Activated naive CD8-positive, alpha-beta T cell treated with anti-CD3 and anti-CD28 coated beads for 36 hours (primary cell): ENCODE measurements at regions not wholly inside any gene's neighbourhood (a gene's known extent, or its start where the extent isn't known, plus 50 kb on each side); places are given as distances from the start of the nearest gene placed in this dataset.
"Not testable (repeated sequence)": the region's sequence is repeated elsewhere in the genome, so short reads cannot be mapped to it uniquely, and the experiment has no call there.

ENCODE experiments used
- DNase-seq: peaks from one replicate; pipeline ENCODE4 v3.0.0; 2021
- H3K27ac Mint-ChIP-seq: one replicate; pipeline ENCODE4 v1.8.0; 2022; ENCODE audit warnings: mild to moderate bottlenecking, moderate library complexity, mixed read lengths
- H3K27me3 Mint-ChIP-seq: one replicate; pipeline ENCODE4 v1.8.0; 2022; ENCODE audit warnings: mild to moderate bottlenecking, mixed read lengths
- H3K36me3 Mint-ChIP-seq: one replicate; pipeline ENCODE4 v1.8.0; 2021; ENCODE audit warnings: mild to moderate bottlenecking, mixed read lengths
- H3K4me1 Mint-ChIP-seq: one replicate; pipeline ENCODE4 v1.8.0; 2021; ENCODE audit warnings: mixed read lengths
- H3K4me3 Mint-ChIP-seq: one replicate; pipeline ENCODE4 v1.8.0; 2022; ENCODE audit warnings: mild to moderate bottlenecking, moderate library complexity, mixed read lengths
- H3K9me3 Mint-ChIP-seq: one replicate; pipeline ENCODE4 v1.8.0; 2022; ENCODE audit warnings: mixed read lengths

DNA sequence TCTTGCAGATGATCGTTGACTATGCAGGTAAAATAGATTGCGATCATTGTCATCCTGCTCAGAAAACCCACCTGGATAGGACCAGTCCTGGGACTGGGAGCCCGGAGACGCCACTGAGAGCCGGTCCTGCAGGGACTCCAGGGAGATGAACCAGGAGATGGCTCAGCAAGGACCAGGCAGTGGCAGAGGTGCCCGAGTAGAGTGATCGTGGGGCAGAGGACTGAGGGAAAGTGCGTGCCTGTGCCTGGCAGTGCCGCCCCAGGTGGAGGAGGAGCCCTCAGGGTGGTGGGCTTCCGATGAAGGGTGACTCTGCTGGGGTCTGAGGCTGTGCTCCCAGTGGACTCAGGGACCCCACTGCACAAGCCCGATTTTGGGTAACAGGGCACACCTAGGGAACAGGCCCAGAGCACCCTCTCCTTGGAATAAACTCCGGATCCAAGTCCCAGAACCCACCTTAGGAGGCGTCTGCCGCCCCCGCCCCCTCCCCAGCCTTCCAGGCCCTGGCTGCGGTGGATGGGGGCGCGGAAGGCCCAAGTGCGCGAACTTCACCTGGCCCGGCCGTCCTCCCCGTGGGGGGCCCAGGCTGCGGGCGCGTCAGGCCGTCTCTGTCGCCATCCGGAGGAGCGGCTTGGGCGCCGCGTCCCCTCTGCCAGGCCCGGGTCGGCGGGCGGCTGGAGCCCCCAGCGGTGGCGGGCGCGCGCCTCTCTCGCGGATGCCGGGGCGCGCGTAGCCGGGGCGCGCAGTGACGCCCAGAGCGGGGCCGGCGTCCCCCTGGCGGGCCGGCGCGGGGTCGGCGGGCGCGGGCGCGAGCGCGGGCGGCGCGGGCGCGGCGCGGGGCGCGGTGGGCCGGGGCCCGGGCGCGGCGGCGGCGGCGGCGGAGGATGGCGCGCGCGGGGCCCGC lies 1338.8 kb downstream of the BRD1 start:
- Mint-ChIP-seq H3K9me3 (no peaks in the 10 kb centered on the region), H3K27me3 (peaks cover 73% of the 10 kb centered on the region), H3K27ac (no peak overlapping the region), H3K36me3 (no peaks in the 10 kb centered on the region), H3K4me1 (no peaks in the 10 kb centered on the region), H3K4me3 (no peak overlapping the region)
- no peak for DNase-seq

DNA sequence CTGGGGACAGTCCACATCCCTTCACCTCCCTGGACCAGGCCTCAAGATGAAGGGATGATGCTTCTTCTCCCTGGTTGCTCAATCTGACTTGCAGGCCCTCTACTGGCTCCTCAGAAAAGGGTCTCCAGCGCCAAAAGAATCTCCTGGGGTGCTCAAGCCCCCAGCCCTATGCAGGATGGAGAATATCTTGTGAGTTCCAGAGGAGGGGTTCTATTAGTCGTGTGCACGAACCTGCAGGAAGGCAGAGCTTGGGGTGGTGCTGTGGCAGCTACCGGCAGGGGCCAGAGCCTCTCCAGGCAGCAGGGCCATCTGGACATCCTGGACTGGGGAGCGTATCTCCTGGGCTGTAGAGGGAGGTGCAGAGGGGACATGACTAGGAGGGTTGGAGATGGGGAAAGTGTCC lies 1339.5 kb downstream of the BRD1 start:
- Mint-ChIP-seq H3K4me3 (no peak overlapping the region), H3K27ac (no peak overlapping the region), H3K27me3 (peaks cover 69% of the 10 kb centered on the region), H3K36me3 (no peaks in the 10 kb centered on the region), H3K4me1 (no peaks in the 10 kb centered on the region), H3K9me3 (no peaks in the 10 kb centered on the region)
- DNase-seq, result no peak

DNA sequence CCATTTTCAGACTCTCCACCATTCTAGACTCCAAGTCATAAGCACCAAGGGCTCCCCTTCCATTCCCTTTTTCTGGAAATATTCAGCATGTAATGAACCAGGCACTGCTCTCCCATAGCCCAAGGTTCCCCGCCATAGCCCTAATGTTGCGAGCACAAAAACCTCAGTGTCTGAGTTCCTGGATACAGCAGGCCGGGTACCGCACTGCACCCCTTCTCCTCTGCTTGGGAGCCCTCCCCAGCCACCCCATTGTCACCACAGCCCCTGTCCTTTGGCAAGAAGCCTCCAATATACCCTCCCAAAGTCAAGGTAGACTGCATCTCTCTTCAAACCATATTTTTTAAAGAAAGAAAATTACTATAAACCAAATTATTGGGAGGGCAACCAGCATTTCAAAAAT lies 1341.1 kb downstream of the BRD1 start:
- peaks cover 53% of the 10 kb centered on the region for H3K27me3 Mint-ChIP-seq
- H3K27ac Mint-ChIP-seq, result no peak overlapping the region
- H3K4me1 Mint-ChIP-seq, result no peaks in the 10 kb centered on the region
- H3K4me3 Mint-ChIP-seq, result no peak overlapping the region
- DNase-seq, result no peak
- H3K9me3 Mint-ChIP-seq, result no peaks in the 10 kb centered on the region
- no peaks in the 10 kb centered on the region for H3K36me3 Mint-ChIP-seq

DNA sequence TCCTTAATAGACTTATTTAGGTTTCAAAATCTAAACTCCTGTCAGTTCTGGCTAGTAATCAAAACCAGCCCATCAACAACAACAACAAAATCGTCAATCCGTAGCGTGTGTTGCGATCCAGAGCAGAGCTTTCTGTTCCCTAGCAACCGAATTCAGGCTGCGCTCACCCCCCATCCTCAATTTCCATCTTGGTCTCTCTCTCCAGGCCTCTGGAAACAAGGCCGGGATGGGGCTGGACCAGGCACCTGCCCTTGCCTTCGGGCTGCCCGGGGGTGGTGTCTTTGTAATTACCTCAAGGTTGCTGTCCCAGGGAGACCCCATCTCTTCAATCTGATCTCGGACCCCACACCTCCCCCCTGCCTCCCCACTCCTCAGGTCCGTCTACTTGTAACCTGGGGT lies 1341.5 kb downstream of the BRD1 start:
- no peak overlapping the region for H3K27ac Mint-ChIP-seq
- DNase-seq, result no peak
- no peaks in the 10 kb centered on the region for H3K36me3 Mint-ChIP-seq
- no peak overlapping the region for H3K4me3 Mint-ChIP-seq
- peaks cover 49% of the 10 kb centered on the region for H3K27me3 Mint-ChIP-seq
- no peaks in the 10 kb centered on the region for H3K4me1 Mint-ChIP-seq
- H3K9me3 Mint-ChIP-seq, result no peaks in the 10 kb centered on the region

DNA sequence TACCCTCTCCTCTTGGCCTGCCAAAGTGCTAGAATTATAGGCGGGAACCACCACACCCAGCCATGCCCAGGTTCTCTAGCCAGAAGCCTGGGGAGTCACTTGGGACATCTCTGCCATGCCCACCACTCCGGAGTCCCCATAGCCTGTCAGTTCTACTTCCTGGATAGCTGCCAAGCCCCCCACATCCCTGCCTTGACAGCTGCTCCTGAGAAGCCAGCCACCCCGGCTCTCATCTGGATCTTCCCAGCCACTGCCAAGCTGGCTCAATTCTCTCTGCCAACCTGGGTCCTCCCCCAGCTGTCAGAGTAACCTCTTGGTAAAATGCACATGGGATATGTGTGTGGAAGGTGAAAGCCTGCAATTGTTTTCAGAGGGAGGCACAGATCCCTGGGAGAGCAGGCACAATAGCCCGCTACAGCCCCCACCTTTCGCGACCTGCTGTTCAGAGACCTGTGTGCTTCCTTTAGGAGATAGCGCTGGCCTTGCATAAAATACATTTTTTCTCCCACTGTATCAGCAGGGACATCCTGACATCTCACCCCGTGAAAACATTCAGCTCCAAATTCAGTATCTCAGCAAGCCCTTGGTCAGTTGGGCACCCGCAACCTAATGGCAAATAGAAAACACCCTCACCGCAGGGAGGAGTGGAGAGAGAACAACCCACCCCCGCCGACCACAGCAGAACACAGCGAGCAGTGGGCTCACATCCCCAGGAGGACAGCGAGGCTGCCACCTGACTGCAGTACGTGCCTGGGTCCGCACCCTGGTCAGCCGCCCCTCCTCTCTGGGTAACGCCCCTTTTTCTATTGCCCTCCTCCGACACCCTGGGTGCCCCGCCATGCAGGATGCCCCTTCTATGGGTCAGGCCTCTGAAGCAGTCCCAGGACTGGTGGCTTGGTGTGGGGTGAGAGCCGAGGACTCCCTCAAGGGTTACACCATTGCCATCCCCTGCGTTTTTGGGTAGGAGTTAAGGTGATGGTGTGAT lies 1342.2 kb downstream of the BRD1 start:
- H3K27me3 Mint-ChIP-seq, result peaks cover 42% of the 10 kb centered on the region
- H3K27ac Mint-ChIP-seq, result no peak overlapping the region
- H3K36me3 Mint-ChIP-seq, result no peaks in the 10 kb centered on the region
- H3K4me1 Mint-ChIP-seq, result no peaks in the 10 kb centered on the region
- no peaks in the 10 kb centered on the region for H3K9me3 Mint-ChIP-seq
- H3K4me3 Mint-ChIP-seq, result no peak overlapping the region
- DNase-seq, result no peak

DNA sequence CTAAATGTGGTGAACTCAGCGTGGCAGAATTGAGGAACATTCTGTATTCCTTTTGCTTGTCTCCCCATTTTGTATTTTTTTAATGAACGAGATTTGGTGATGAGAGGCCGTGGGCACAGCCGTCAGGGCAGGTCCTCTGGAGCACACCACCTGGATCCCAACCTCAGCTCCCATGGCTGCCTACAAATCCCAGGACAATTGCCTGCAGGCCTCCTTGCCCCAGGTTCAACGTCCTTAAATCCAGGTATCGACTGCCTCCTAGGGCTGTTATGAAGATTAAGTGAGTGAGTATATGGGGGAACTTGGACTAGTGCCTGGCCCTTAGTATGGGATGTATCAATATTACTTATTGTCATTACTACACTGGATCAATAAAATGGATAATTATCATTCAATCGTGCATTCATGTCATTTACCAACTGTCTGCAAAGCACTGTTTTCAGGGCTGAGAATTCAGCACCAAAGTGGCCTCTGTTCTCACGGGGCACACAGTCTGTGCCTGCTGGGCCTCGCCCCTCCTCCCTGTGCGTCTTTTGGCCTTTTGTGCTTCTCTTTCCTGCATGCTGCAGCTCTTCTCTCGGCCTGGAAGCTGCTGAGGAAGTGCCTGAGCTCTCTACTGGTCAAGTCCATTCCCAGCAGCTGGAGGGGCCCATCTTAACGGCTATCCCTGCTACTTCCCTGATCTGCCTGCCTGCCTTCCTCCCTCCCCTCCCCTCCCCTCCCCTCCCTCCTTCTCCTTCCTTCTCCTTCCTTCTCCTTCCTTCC lies 1343.7 kb downstream of the BRD1 start:
- DNase-seq, result no peak
- H3K27ac Mint-ChIP-seq, result no peak overlapping the region
- no peaks in the 10 kb centered on the region for H3K36me3 Mint-ChIP-seq
- no peak overlapping the region for H3K4me3 Mint-ChIP-seq
- peaks cover 37% of the 10 kb centered on the region for H3K27me3 Mint-ChIP-seq
- H3K9me3 Mint-ChIP-seq, result no peaks in the 10 kb centered on the region
- no peaks in the 10 kb centered on the region for H3K4me1 Mint-ChIP-seq

DNA sequence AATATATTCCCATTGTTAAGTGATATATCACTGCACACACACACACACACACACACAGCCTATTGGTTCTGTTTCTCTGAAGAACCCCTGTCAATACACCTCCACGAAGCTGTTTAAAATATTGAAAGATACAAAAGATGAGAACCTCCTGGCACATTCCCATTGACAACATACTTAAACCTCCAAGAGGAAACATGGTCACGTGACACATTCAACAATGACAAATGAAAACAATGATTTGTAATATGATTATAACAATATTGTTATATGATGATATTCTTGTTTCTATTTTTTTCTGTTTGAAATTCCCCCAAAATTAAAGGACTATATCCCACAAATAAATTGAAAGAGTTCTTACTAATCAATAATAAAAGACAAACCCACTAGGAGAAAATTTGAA lies 1344.9 kb downstream of the BRD1 start:
- Mint-ChIP-seq H3K27me3 (peaks cover 25% of the 10 kb centered on the region), H3K27ac (no peak overlapping the region), H3K4me3 (no peak overlapping the region), H3K4me1 (no peaks in the 10 kb centered on the region), H3K9me3 (no peaks in the 10 kb centered on the region), H3K36me3 (no peaks in the 10 kb centered on the region)
- no peak for DNase-seq

DNA sequence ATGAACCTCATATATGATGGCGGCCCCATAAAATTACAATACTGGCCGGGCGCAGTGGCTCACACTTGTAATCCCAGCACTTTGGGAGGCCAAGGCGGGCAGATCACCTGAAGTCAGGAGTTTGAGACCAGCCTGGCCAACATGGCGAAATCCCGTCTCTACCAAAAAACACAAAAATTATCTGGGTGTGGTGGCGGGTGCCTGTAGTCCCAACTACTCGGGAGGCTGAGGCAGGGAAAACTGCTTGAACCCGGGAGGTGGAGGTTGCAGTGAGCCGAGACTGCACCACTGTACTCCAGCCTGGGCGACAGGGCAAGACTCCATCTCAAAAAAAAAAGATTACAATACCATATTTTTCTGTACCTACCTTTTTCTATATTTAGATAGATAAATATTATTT lies 1345.5 kb downstream of the BRD1 start:
- H3K27ac Mint-ChIP-seq, H3K4me1 Mint-ChIP-seq, DNase-seq, H3K9me3 Mint-ChIP-seq, H3K36me3 Mint-ChIP-seq, H3K4me3 Mint-ChIP-seq: not testable (repeated sequence)
- peaks cover 19% of the 10 kb centered on the region for H3K27me3 Mint-ChIP-seq

DNA sequence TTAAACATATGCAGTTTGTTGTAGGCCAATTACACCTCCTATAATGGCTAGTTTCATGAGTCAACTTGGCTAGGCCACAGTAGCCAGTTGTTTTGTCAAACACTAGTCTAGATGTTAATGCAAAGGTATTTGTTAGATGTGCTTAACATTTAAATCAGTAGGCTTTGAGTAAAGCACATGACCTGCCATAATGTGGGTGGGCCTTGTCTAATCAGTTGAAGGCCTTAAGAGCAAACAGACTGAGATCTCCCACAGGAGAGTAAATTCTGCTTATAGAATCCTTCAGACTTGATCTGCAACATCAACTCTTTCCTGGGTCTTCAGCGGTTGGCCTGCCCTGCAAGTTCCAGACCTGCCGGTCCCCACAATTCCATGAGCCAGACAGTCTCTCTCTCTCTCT lies 1345.9 kb downstream of the BRD1 start:
- no peaks in the 10 kb centered on the region for H3K9me3 Mint-ChIP-seq
- H3K36me3 Mint-ChIP-seq, result no peaks in the 10 kb centered on the region
- peaks cover 15% of the 10 kb centered on the region for H3K27me3 Mint-ChIP-seq
- H3K4me3 Mint-ChIP-seq, result no peak overlapping the region
- DNase-seq, result no peak
- no peaks in the 10 kb centered on the region for H3K4me1 Mint-ChIP-seq
- H3K27ac Mint-ChIP-seq, result no peak overlapping the region

DNA sequence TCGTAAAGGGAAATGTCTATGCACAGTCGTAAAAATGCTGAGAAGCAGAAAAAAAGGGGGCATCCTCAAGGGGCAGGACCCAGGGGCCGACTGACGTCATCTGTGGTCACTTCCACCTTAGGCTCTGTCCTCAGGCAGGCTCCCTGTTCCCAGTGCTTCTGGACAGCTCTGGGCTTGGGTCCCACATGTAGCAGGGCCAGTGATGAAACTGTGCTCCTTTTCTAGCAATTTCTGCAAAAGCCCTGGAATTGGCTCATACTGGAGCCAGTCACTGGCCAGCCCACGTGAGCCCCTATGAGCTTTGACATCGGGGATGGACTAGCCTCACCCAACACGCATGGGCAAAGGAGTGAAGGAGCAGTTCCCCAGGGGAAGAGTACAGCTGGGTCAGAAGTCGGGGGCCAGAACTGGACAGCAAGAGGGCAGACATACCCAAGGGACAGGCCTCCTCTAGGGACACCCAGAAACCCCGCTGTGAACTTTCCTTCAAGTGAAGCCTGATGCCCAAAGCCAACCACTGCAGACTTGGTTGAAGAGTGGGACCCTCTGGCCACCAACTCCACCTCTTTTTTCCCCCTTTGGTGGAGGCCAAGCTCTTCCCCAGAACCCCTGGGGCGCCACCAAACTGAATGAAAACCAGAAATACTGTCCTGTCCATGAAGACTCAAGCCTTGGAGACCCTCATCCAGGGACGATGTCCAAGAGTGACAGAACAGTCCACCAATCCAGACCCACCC lies 1349.0 kb downstream of the BRD1 start:
- no peak for DNase-seq
- H3K36me3 Mint-ChIP-seq, result no peaks in the 10 kb centered on the region

DNA sequence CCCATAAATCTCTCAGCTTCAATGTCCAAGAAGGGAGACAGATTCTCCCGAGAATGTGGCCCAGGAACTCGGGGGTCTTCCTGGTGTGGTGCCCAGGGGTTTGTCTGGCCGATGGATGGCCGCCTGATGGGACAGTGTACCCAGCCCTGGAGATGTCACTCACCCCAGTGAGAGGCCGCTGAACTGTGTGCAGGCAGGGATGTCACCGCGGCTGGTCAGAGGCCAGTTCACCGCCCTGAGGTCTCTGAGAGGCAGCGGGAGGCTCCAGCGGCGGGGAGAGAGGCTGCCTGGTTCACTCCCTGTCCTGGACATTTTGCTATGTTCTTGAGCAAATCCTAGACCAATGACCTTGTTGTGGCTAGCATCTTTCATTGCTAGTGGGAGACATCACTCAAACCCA lies 1349.5 kb downstream of the BRD1 start:
- no peak overlapping the region for H3K4me3 Mint-ChIP-seq
- H3K36me3 Mint-ChIP-seq, result no peaks in the 10 kb centered on the region
- DNase-seq, result no peak
- peaks cover 10% of the 10 kb centered on the region for H3K27me3 Mint-ChIP-seq
- no peak overlapping the region for H3K27ac Mint-ChIP-seq
- H3K4me1 Mint-ChIP-seq, result no peaks in the 10 kb centered on the region
- H3K9me3 Mint-ChIP-seq, result no peaks in the 10 kb centered on the region

More for the DNA sequence above, 1349.0 kb downstream of the BRD1 start:
- Mint-ChIP-seq H3K4me3 (no peak overlapping the region), H3K27ac (no peak overlapping the region), H3K4me1 (no peaks in the 10 kb centered on the region), H3K27me3 (peaks cover 8% of the 10 kb centered on the region), H3K9me3 (no peaks in the 10 kb centered on the region)

DNA sequence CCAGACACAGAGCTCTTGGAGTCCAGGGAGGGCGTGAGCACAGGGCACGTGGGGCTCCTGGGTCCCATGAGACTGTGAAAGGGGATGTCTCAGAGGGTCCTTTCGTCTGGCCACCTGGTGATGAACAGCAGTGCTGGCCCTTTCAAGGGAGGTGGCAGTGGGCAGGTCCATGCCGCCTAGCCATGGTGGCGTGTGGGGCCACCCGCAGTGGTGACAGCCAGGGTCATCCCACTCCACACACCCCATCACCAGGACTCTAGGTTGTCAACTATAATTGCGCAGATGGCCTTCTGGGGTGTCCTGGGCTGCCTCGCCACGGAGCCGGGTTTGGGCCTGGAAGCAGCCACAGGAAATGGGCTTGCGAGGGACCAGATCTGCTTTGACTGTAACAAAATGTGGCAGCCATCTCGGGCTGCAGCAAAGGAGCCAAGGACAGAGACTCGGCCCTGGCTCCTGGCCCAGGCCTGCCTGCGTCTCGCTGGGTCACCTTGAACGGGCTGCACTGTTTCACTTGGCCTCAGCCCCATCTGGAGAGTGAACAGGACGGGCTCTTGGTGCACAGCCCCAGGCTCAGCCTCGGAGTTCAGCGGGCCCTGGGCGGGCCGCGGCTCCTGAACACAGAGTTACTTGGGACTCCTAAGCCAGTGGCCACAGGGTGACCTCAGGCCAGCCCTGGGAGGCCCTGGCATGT lies 1350.5 kb downstream of the BRD1 start:
- no peak overlapping the region for H3K27ac Mint-ChIP-seq
- H3K4me1 Mint-ChIP-seq, result no peaks in the 10 kb centered on the region
- H3K4me3 Mint-ChIP-seq, result no peak overlapping the region
- H3K36me3 Mint-ChIP-seq, result no peaks in the 10 kb centered on the region
- H3K9me3 Mint-ChIP-seq, result no peaks in the 10 kb centered on the region
- peaks cover 18% of the 10 kb centered on the region for H3K27me3 Mint-ChIP-seq
- DNase-seq, result no peak

DNA sequence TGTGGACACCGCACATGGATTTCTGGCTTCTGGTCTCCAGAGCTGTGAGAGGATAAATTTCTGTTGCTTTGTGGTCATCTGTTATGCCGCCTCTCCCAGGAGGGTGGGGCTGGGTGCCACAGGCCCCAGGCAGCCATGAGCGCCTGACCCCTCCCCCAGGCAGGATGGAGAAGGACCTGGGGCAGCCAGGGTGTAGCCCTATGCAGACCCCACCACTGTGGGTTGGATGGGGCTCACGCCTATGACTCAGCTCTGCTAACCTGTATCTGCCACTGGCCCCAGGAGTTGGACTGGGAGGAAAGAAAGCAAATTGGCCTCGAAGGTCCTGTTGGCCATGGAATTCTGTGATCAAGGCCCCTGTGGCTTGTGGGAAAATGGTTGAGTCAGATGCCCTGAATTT lies 1351.1 kb downstream of the BRD1 start:
- Mint-ChIP-seq H3K9me3 (peaks cover 1% of the 10 kb centered on the region), H3K36me3 (no peaks in the 10 kb centered on the region), H3K27ac (no peak overlapping the region), H3K27me3 (peaks cover 18% of the 10 kb centered on the region), H3K4me1 (no peaks in the 10 kb centered on the region), H3K4me3 (no peak overlapping the region)
- DNase-seq, result no peak
